ENCODE measurements at regions not wholly inside any gene's neighbourhood (a gene's known extent, or its start where the extent isn't known, plus 50 kb on each side); places are given as distances from the start of the nearest gene placed in this dataset.

- ATAC-seq = no peak
- no peak overlapping the region for H3K4me3 Mint-ChIP-seq
- POLR2A ChIA-PET = no interaction called here
- no peak overlapping the region for H3K27ac Mint-ChIP-seq
- CTCF ChIA-PET = no interaction called here
- DNase-seq (ENCODE audit: low spot score) = no peak
- no peaks in the 10 kb centered on the region for H3K4me1 Mint-ChIP-seq
- H3K27me3 Mint-ChIP-seq (ENCODE audit: low read depth) = peaks cover 12% of the 10 kb centered on the region
- H3K36me3 Mint-ChIP-seq = peaks cover 68% of the 10 kb centered on the region
- H3K9me3 Mint-ChIP-seq = peaks cover 90% of the 10 kb centered on the region
- TF ChIP-seq NFE2L1 (CRISPR knock-in tag; IDR thresholded peaks at IDR 0.05) = no peak
- TF ChIP-seq NR1H2 (CRISPR knock-in tag; IDR thresholded peaks at IDR 0.05) = no peak
- TF ChIP-seq MXD4 (CRISPR knock-in tag; IDR thresholded peaks at IDR 0.05; ENCODE audit: borderline replicate concordance) = no peak
- no peak for TF ChIP-seq PREB (CRISPR knock-in tag; IDR thresholded peaks at IDR 0.05; ENCODE audit: borderline replicate concordance)
- no peak for TF ChIP-seq ELF4 (CRISPR knock-in tag; IDR thresholded peaks at IDR 0.05; ENCODE audit: low read depth)
- TF ChIP-seq FOXP1 (CRISPR knock-in tag; IDR thresholded peaks at IDR 0.05; ENCODE audit: borderline replicate concordance) = no peak
Measured at GRCh38 chr3:952906-953305, 139.9 kb upstream of the CNTN6 start.

GRCh38 chr3:963255-963654 lies 129.6 kb upstream of the CNTN6 start:
- ChIA-PET CTCF (no interaction called here), POLR2A (no interaction called here)
- peaks cover 79% of the 10 kb centered on the region for H3K9me3 Mint-ChIP-seq
- no peak overlapping the region for H3K27ac Mint-ChIP-seq
- H3K27me3 Mint-ChIP-seq (ENCODE audit: low read depth) = peaks cover 5% of the 10 kb centered on the region
- DNase-seq (ENCODE audit: low spot score) = no peak
- no peak overlapping the region for H3K4me3 Mint-ChIP-seq
- ATAC-seq = no peak
- no peaks in the 10 kb centered on the region for H3K4me1 Mint-ChIP-seq
- TF ChIP-seq TCF7 (CRISPR knock-in tag; IDR thresholded peaks at IDR 0.05; ENCODE audit: low read depth) (no peak), CTCF (IDR thresholded peaks at IDR 0.05) (no peak), CDX4 (CRISPR knock-in tag; IDR thresholded peaks at IDR 0.05; ENCODE audit: borderline replicate concordance) (no peak)
- peaks cover 75% of the 10 kb centered on the region for H3K36me3 Mint-ChIP-seq

GRCh38 chr3:963755-964154 lies 129.1 kb upstream of the CNTN6 start:
- Mint-ChIP-seq H3K4me3 (no peak overlapping the region), H3K4me1 (no peaks in the 10 kb centered on the region), H3K36me3 (peaks cover 72% of the 10 kb centered on the region), H3K27me3 (ENCODE audit: low read depth) (peaks cover 4% of the 10 kb centered on the region), H3K27ac (no peak overlapping the region), H3K9me3 (peaks cover 77% of the 10 kb centered on the region)
- no peak for DNase-seq (ENCODE audit: low spot score)
- POLR2A ChIA-PET = no interaction called here
- ATAC-seq = no peak
- CTCF ChIA-PET = no interaction called here
- TF ChIP-seq ATF3 (CRISPR knock-in tag; conservative IDR thresholded peaks at IDR 0.05) (no peak), NR1H2 (CRISPR knock-in tag; IDR thresholded peaks at IDR 0.05) (no peak), USF1 (CRISPR knock-in tag; IDR thresholded peaks at IDR 0.05) (no peak), ZBTB21 (CRISPR knock-in tag; IDR thresholded peaks at IDR 0.05; ENCODE audit: borderline replicate concordance) (no peak), MLX (CRISPR knock-in tag; IDR thresholded peaks at IDR 0.05) (no peak), GTF2I (CRISPR knock-in tag; conservative IDR thresholded peaks at IDR 0.05) (no peak), RORB (CRISPR knock-in tag; IDR thresholded peaks at IDR 0.05) (no peak), ZNF396 (CRISPR knock-in tag; IDR thresholded peaks at IDR 0.05; ENCODE audit: borderline replicate concordance) (no peak), IRF1 (CRISPR knock-in tag; IDR thresholded peaks at IDR 0.05) (no peak), MAX (CRISPR knock-in tag; IDR thresholded peaks at IDR 0.05) (no peak), PREB (CRISPR knock-in tag; IDR thresholded peaks at IDR 0.05; ENCODE audit: borderline replicate concordance) (no peak), ARID4B (CRISPR knock-in tag; IDR thresholded peaks at IDR 0.05; ENCODE audit: borderline replicate concordance) (no peak)

All from WTC11 (cell line).